ENCODE measurements at regions not wholly inside any gene's neighbourhood (a gene's known extent, or its start where the extent isn't known, plus 50 kb on each side); places are given as distances from the start of the nearest gene placed in this dataset.

GRCh38 chr17:83144421-83145357 is 65.3 kb downstream of the METRNL start:
- DNase-seq = no peak

- no peak for DNase-seq
These were observed 65.9 kb downstream of the METRNL start for GRCh38 chr17:83145358-83145738.

- no peak for DNase-seq
These were observed 66.4 kb downstream of the METRNL start for GRCh38 chr17:83145831-83146230.

GRCh38 chr17:83146347-83146746 is 66.9 kb downstream of the METRNL start:
- no peak for DNase-seq

DNA sequence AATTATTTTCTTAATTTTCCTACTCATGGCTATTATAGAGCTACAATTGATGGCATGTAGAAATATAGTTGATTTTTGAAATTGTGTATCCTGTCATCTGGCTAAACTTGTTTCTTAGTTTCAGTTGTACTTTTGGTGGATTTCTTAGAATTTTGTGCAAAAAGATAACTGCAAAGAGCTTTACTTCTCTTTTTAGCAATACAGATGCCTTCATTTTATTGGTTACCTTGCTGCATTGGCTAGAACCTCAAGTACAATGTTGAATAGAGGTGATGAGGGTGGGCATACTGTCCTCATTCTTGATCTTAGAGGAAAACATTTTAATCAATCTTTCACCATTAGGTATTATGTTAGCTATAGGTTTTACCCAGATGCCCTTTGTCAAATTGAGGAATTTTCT is 67.9 kb downstream of the METRNL start:
- no peak for DNase-seq

- no peak for DNase-seq
These were observed 69.1 kb downstream of the METRNL start for GRCh38 chr17:83148317-83149028.

- DNase-seq = no peak
These were observed 69.8 kb downstream of the METRNL start for GRCh38 chr17:83149029-83149725.

GRCh38 chr17:83149761-83150251 is 70.4 kb downstream of the METRNL start:
- DNase-seq = no peak

DNA sequence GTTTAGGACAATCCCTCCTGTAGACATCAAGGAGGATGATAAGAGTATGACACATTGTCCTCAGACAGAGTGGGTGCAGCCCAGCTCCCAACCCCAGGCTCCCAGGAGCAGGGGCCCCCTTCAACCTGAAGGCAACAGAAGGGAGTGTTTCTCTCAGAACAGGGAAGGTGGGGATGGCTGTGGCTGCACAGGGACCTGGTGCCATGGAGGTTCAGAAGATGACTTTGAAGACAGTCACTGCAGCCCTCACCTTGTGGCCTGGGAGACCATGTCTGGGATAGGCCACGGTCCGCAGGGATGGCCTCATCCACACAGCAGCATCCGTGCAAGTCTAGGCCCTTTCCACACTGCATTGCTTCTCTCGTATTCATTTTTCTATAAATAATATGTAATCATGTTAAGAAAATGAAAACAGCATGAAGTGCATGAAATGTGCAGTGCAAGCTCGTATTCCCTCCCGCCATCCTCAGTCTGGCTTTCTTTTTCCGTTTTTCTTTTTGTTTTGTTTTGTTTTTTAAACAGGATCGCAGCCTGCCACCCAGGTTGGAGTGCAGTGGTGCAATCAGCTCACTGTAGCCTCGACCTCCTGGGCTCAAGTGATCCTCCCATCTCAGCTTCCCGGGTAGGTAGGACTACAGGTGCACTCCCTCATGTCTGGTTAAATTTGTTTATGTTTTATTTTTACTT is 71.1 kb downstream of the METRNL start:
- no peak for DNase-seq

GRCh38 chr17:83151056-83151441 is 71.6 kb downstream of the METRNL start:
- no peak for DNase-seq

- no peak for DNase-seq
These were observed 72.2 kb downstream of the METRNL start for GRCh38 chr17:83151442-83152226.

DNA sequence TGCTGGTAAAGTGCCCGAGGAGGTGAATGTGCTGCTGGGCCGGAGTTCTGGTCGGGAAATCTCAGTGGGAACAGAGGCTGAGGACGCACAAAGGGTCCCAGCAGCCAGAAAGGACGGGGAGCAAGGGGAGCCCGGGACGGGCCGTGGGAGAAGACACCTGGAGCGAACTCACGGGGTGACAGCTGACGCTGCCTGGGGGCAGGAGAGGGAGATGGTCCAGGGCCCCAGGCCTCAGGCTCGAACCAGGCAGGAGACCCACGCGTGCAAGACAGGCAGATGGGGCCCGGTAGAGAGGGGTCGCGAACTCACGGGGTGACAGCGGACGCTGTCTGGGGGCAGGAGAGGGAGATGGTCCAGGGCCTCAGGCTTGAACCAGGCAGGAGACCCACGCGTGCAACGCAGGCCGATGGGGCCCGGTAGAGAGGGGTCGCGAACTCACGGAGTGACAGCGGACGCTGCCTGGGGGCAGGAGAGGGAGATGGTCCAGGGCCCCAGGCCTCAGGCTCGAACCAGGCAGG is 72.9 kb downstream of the METRNL start:
- DNase-seq = no peak

DNA sequence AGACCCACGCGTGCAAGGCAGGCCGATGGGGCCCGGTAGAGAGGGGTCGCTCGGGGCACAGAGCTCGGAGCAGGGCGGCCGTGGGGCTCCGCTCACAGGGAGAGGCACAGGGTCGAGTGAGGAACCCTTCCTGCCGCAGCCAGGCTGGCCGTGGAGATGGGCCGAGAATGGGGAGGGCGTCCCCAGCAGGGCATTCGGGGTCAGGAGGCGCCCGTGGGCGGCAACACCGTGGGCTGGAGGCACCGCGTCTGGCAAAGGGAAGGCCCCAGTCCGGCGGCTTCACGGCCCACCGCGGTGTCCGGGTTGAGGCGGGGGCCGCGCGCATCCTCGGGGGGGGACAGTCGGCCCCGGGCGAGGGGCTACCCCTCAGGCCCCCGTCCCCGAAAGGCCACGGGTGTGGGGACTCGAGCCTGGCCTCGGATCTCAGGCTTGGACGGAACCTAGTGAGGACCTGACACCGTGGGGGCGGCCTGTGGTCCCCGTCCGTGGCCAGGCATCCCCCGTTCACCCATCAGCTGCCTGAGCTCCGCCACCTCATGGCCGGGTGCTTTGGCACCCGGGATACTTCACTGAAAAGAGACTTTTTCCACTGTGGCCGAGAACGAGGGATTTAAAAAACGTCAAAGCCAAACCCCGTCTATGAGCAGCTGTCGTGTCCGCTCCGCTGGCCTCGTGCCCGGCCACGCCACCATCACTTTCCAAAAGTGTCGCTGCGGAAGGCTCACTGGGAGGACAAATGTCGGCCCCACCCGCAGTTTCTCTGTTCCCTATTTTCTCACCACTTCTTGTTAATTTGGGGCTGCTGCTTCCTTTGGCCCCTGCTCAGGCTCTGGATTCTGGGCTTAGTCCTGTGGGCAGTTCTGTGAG is 73.6 kb downstream of the METRNL start:
- DNase-seq = no peak

DNA sequence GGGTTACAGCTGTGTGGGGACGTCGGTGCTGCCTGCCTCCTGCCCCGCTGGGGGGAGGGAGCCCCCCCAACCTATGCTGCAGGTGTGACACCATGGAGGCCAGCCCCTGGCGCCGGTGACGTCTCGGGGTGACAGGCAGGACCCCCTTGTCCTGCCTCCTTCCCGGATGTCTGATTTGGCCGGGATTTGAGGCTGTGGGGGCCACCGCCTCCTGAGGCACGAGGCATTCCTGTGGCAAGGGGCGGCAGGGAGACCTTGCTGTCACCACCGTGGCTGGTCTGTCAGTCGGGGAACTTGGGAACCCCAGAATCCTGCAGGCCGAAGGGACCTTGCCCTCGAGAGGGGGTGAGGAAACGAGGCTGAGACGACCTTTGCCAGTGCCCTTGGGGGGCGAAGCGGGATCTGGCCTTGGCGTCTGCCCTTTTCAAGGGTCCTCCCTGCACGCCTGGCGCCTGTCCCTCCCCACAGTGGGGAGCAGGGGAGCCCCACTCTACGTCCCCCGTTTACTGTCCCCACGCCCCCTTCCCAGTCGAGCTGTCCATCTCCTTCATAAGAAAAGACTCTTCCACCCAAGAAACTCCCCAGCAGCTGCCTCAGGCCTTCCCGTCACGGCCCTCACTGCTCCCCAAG is 74.4 kb downstream of the METRNL start:
- no peak for DNase-seq

DNA sequence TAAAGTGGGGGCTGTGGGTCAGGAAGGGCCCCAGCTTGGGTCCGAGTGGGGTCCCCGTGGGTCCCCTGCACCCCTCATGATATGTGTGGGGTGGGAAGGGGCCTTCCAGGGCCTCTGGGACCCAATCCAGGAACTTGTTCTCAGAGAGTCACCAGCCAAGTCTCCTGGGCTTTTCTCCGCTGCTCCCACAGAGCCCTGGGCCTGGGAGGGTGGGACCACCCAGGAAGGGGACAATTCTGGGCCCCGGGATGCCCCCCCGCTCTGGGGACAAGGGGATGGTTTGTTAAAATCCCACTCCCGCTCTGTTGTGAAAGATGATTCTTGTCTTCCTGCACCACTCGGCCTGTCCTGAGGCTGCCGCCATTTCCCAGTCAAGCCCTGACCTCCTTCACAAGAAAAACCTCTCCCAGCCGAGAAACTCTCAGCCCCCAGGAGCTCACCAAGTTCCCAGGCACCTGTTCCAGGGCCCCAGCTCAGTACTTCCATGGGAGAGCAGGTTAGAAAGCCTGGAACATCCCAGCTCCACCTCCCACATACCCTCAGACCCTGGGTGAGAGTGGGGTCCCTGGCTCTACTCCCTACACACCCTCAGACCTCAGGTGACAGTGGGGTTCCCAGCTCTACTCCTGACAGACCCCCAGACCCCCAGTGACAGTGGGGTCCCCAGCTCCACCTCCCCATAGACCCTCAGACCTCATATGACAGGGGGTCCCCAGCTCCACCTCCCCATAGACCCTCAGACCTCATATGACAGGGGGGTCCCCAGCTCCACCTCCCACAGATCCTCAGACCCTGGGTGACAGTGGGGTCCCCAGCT is 75.1 kb downstream of the METRNL start:
- no peak for DNase-seq

GRCh38 chr17:83155128-83156121 is 76.0 kb downstream of the METRNL start:
- DNase-seq = no peak

GRCh38 chr17:83156408-83156807 is 77.0 kb downstream of the METRNL start:
- no peak for DNase-seq
